ENCODE measurements at regions not wholly inside any gene's neighbourhood (a gene's known extent, or its start where the extent isn't known, plus 50 kb on each side); places are given as distances from the start of the nearest gene placed in this dataset.
"Not testable (repeated sequence)": the region's sequence is repeated elsewhere in the genome, so short reads cannot be mapped to it uniquely, and the experiment has no call there.

- Mint-ChIP-seq H3K27me3 (ENCODE audit: low read depth) (peaks cover under 1% of the 10 kb centered on the region), H3K4me1 (ENCODE audit: low read depth) (no peaks in the 10 kb centered on the region), H3K36me3 (ENCODE audit: insufficient read depth) (no peaks in the 10 kb centered on the region), H3K4me3 (no peak overlapping the region), H3K9me3 (no peaks in the 10 kb centered on the region)
- no peak for ATAC-seq
- no peak for DNase-seq
Observed at GRCh38 chr2:147006736-147007141, 838.1 kb upstream of the ACVR2A start.

- Mint-ChIP-seq H3K27me3 (ENCODE audit: low read depth) (peaks cover 3% of the 10 kb centered on the region), H3K4me1 (ENCODE audit: low read depth) (no peaks in the 10 kb centered on the region), H3K9me3 (no peaks in the 10 kb centered on the region), H3K4me3 (no peak overlapping the region), H3K36me3 (ENCODE audit: insufficient read depth) (no peaks in the 10 kb centered on the region)
- DNase-seq (no peak), ATAC-seq (no peak)
Observed at GRCh38 chr2:147003081-147003480, 841.7 kb upstream of the ACVR2A start.

GRCh38 chr2:147002256-147002655 lies 842.6 kb upstream of the ACVR2A start:
- DNase-seq (no peak), ATAC-seq (no peak)
- H3K36me3 Mint-ChIP-seq (ENCODE audit: insufficient read depth), result no peaks in the 10 kb centered on the region
- no peaks in the 10 kb centered on the region for H3K9me3 Mint-ChIP-seq
- no peaks in the 10 kb centered on the region for H3K4me1 Mint-ChIP-seq (ENCODE audit: low read depth)
- H3K4me3 Mint-ChIP-seq, result no peak overlapping the region
- peaks cover 3% of the 10 kb centered on the region for H3K27me3 Mint-ChIP-seq (ENCODE audit: low read depth)

DNA sequence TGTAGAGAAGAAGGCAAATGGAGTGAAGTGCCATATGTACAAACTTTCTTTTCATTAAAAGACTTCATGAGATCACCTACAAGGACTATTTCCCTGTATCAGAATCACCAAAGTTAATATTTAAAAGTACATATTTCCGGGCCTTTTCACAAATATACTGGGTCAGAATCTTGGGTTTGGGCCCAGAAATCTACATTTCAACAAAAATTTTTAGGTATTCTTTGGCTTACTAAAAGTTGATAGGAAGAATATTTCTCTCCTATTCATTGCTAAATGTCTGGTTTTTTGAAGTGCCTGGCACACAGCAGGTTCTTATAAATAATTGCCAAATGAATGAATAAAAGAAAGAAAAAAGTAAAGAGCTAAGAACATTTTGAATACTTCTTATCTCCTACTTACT lies 843.8 kb upstream of the ACVR2A start:
- Mint-ChIP-seq H3K4me1 (ENCODE audit: low read depth) (no peaks in the 10 kb centered on the region), H3K9me3 (no peaks in the 10 kb centered on the region), H3K27me3 (ENCODE audit: low read depth) (peaks cover 3% of the 10 kb centered on the region), H3K4me3 (no peak overlapping the region), H3K36me3 (ENCODE audit: insufficient read depth) (no peaks in the 10 kb centered on the region)
- no peak for ATAC-seq
- DNase-seq, result no peak

DNA sequence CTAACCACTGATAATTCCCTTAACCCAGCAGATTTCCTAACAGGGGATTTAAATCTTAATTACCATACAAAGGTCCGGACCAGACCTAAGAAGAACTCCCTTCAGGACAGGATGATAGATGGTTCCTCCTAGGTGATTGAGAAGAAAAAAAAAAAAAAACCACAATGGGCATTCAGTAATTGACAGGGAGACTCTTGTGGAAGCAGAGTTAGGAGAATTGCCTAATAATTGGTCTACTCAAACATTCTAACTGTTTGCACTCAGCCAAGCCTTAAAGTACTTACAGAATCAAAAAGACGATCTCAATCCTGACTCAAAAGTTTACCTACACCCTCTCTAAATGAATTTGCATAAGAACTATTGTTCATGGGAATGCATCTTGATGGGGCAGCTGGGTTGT lies 844.7 kb upstream of the ACVR2A start:
- not testable (repeated sequence) for H3K4me1 Mint-ChIP-seq (ENCODE audit: low read depth); DNase-seq; H3K27me3 Mint-ChIP-seq (ENCODE audit: low read depth); H3K9me3 Mint-ChIP-seq; H3K4me3 Mint-ChIP-seq; H3K36me3 Mint-ChIP-seq (ENCODE audit: insufficient read depth); ATAC-seq

GRCh38 chr2:146997945-146998344 lies 846.9 kb upstream of the ACVR2A start:
- H3K9me3 Mint-ChIP-seq, result no peaks in the 10 kb centered on the region
- H3K4me3 Mint-ChIP-seq, result no peak overlapping the region
- H3K36me3 Mint-ChIP-seq (ENCODE audit: insufficient read depth), result no peaks in the 10 kb centered on the region
- ATAC-seq (no peak), DNase-seq (no peak)
- H3K4me1 Mint-ChIP-seq (ENCODE audit: low read depth), result no peaks in the 10 kb centered on the region
- peaks cover 3% of the 10 kb centered on the region for H3K27me3 Mint-ChIP-seq (ENCODE audit: low read depth)

DNA sequence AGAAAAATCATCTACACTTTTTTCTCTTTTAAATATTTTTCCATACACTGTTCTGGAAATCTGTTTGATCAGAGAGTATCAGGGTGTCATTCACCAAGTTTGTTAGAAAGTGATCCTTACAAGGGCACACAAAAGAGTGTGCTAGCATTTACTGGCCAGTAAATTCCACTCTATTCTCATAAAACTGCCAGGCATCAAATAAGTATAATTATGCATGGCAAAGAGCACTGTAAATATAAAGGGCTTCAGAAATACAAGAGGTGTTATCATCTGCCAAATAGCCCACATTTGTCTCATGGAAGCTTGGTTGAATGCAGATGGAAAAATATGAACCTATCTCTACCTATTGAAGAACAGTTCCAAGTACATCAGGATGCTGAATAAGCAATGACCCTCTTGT lies 847.3 kb upstream of the ACVR2A start:
- ATAC-seq, result no peak
- Mint-ChIP-seq H3K4me1 (ENCODE audit: low read depth) (no peaks in the 10 kb centered on the region), H3K4me3 (no peak overlapping the region)

DNA sequence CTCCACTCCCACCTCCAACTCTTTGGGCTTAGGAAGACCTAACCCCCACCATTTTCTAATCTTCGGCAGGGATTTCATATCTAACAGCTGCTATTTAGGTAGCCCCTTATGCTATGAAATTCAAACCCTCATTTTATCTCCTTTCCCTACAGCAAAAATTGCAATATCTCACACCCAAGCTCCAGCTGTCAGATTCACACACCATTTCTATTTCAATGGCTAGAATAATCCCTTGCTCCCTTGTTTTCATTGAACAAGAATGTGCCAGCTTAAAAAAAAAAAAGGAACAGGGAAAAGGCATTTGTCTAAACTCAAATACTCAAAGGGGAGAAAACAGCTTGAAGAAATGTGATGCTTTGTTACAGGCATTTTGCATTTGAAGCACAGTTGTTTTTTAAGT lies 850.6 kb upstream of the ACVR2A start:
- ATAC-seq (no peak), DNase-seq (no peak)
- H3K27me3 Mint-ChIP-seq (ENCODE audit: low read depth), result peaks cover 2% of the 10 kb centered on the region
- no peaks in the 10 kb centered on the region for H3K36me3 Mint-ChIP-seq (ENCODE audit: insufficient read depth)
- H3K9me3 Mint-ChIP-seq, result no peaks in the 10 kb centered on the region
- H3K4me1 Mint-ChIP-seq (ENCODE audit: low read depth), result no peaks in the 10 kb centered on the region
- H3K4me3 Mint-ChIP-seq, result no peak overlapping the region

More for the DNA sequence above, 847.3 kb upstream of the ACVR2A start:
- peaks cover 3% of the 10 kb centered on the region for H3K27me3 Mint-ChIP-seq (ENCODE audit: low read depth)
- DNase-seq, result no peak
- no peaks in the 10 kb centered on the region for H3K9me3 Mint-ChIP-seq
- no peaks in the 10 kb centered on the region for H3K36me3 Mint-ChIP-seq (ENCODE audit: insufficient read depth)

GRCh38 chr2:146992466-146992865 lies 852.4 kb upstream of the ACVR2A start:
- no peaks in the 10 kb centered on the region for H3K9me3 Mint-ChIP-seq

DNA sequence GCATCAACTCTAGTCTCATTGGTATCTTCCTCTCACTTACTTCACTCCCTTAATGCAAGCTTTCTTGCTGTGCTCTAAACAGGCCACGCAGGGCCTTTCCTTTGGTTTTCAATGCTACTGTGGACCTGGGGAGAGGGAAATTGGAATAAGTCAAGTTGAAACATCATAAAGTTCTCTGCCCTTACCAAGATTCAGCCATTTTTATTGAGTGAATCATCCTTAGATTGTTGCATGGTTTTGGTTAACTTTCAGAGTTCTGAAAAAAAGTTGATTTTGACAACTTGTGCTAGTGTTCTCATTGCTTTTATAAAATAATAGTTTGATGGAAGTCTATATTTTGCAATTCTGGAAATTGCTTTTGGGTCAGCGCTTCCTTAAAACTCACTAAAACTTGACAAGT lies 852.8 kb upstream of the ACVR2A start:
- H3K4me3 Mint-ChIP-seq, result no peak overlapping the region

More at GRCh38 chr2:146992466-146992865, 852.4 kb upstream of the ACVR2A start:
- H3K4me3 Mint-ChIP-seq, result no peak overlapping the region
- ATAC-seq (no peak), DNase-seq (no peak)
- H3K27me3 Mint-ChIP-seq (ENCODE audit: low read depth), result peaks cover 4% of the 10 kb centered on the region
- H3K4me1 Mint-ChIP-seq (ENCODE audit: low read depth), result no peaks in the 10 kb centered on the region
- no peaks in the 10 kb centered on the region for H3K36me3 Mint-ChIP-seq (ENCODE audit: insufficient read depth)

DNA sequence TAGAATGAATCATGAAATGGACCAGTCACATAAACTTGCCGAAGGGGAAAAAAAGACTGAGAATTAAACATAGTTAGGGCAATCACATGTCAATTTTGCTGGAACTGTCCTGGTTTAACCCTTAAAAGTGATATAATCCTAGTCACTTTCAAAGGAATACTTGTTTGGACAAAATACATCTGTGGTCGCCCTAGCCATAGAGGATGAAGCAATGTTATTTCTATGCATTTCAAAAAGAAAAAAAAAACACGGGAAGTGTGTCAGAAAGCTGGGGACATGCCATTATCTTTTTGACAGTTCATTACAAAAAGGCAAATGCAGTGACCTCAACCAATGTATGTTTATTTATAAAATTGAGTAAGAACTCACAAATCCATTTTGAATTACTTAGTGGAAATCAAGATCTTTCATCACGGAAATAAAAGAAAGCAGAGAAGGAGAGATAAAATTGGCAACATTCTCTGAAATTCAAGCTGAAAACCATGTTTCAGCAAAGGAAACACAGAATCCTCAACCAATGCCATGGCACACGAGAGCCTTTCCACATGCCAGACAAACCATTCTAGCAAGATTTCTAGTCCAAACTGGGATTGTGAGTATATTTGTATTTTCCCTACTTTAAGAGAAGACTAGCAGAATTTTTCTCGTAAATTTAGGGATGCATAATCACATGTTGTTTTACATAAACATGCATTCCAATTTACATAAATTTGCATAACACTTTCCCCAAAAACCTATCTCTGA lies 854.3 kb upstream of the ACVR2A start:
- Mint-ChIP-seq H3K4me3 (no peak overlapping the region), H3K4me1 (ENCODE audit: low read depth) (no peaks in the 10 kb centered on the region), H3K9me3 (no peaks in the 10 kb centered on the region), H3K36me3 (ENCODE audit: insufficient read depth) (no peaks in the 10 kb centered on the region), H3K27me3 (ENCODE audit: low read depth) (peaks cover 4% of the 10 kb centered on the region)
- DNase-seq (no peak), ATAC-seq (no peak)

More for the DNA sequence above, 852.8 kb upstream of the ACVR2A start:
- H3K4me1 Mint-ChIP-seq (ENCODE audit: low read depth), result no peaks in the 10 kb centered on the region
- ATAC-seq, result no peak
- H3K36me3 Mint-ChIP-seq (ENCODE audit: insufficient read depth), result no peaks in the 10 kb centered on the region
- no peaks in the 10 kb centered on the region for H3K9me3 Mint-ChIP-seq
- no peak for DNase-seq
- peaks cover 4% of the 10 kb centered on the region for H3K27me3 Mint-ChIP-seq (ENCODE audit: low read depth)

- Mint-ChIP-seq H3K36me3 (ENCODE audit: insufficient read depth) (no peaks in the 10 kb centered on the region), H3K4me1 (ENCODE audit: low read depth) (no peaks in the 10 kb centered on the region), H3K4me3 (no peak overlapping the region), H3K27me3 (ENCODE audit: low read depth) (peaks cover 4% of the 10 kb centered on the region), H3K9me3 (no peaks in the 10 kb centered on the region)
- no peak for ATAC-seq
- DNase-seq, result no peak
Observed at GRCh38 chr2:146989741-146990140, 855.1 kb upstream of the ACVR2A start.

DNA sequence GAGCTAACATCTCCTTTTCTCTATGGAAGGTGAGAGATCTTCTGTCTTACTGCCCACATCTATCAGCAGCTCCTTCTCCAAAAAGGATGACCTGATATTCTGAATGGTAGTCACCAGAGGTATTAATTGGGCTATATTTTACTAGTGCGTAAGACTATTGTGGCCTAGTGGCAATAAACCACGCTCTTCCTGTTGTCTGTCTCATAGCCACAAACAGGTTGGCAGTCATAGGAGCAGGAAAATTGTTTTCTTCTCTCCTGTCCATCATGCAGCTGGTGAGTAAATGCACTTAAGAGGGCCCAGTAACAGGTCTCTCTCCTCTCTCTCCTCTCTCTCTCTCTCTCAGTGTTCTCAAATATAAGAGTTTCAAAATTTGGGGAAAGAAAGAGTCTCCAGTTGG lies 856.8 kb upstream of the ACVR2A start:
- H3K4me1 Mint-ChIP-seq (ENCODE audit: low read depth), result no peaks in the 10 kb centered on the region
- peaks cover 4% of the 10 kb centered on the region for H3K27me3 Mint-ChIP-seq (ENCODE audit: low read depth)
- no peaks in the 10 kb centered on the region for H3K36me3 Mint-ChIP-seq (ENCODE audit: insufficient read depth)
- no peak for ATAC-seq
- H3K4me3 Mint-ChIP-seq, result no peak overlapping the region
- DNase-seq, result no peak
- H3K9me3 Mint-ChIP-seq, result no peaks in the 10 kb centered on the region

DNA sequence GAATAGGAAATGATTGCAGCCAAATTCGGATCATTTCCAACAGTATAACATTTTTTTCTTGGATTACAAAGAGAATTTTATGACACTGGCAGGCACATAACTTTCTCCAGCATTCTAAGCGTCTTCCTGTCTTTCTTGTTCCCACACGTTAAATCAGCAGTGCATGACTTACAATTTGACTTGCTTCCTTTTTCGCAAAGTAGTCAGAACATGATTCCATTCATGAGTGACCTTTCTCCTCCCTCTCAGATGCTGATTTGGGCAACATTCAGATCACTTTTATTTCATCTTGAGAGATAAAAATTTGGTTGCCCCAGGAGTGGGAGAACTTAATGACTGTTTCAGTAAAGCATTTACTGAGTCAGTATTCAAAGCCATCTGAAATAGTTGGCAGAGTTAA lies 858.7 kb upstream of the ACVR2A start:
- no peaks in the 10 kb centered on the region for H3K36me3 Mint-ChIP-seq (ENCODE audit: insufficient read depth)
- H3K9me3 Mint-ChIP-seq, result no peaks in the 10 kb centered on the region
- H3K4me3 Mint-ChIP-seq, result no peak overlapping the region
- ATAC-seq (no peak), DNase-seq (no peak)
- no peaks in the 10 kb centered on the region for H3K4me1 Mint-ChIP-seq (ENCODE audit: low read depth)
- H3K27me3 Mint-ChIP-seq (ENCODE audit: low read depth), result peaks cover 4% of the 10 kb centered on the region

GRCh38 chr2:146985753-146986152 lies 859.1 kb upstream of the ACVR2A start:
- Mint-ChIP-seq H3K9me3 (peaks cover 2% of the 10 kb centered on the region), H3K4me3 (no peak overlapping the region)

More at GRCh38 chr2:146985753-146986152, 859.1 kb upstream of the ACVR2A start:
- no peaks in the 10 kb centered on the region for H3K36me3 Mint-ChIP-seq (ENCODE audit: insufficient read depth)
- ATAC-seq (no peak), DNase-seq (no peak)
- peaks cover 4% of the 10 kb centered on the region for H3K27me3 Mint-ChIP-seq (ENCODE audit: low read depth)
- no peaks in the 10 kb centered on the region for H3K4me1 Mint-ChIP-seq (ENCODE audit: low read depth)
